ENCODE measurements at regions not wholly inside any gene's neighbourhood (a gene's known extent, or its start where the extent isn't known, plus 50 kb on each side); places are given as distances from the start of the nearest gene placed in this dataset.

- Histone ChIP-seq H3K4me1 (ENCODE audit: insufficient read depth, low read length) (no peaks in the 10 kb centered on the region), H3K36me3 (ENCODE audit: insufficient read depth, low read length) (no peaks in the 10 kb centered on the region), H3K4me3 (ENCODE audit: low read depth in 1 of 2, low read length in 2 of 2) (no peak overlapping the region), H3K9ac (ENCODE audit: low read length) (no peak overlapping the region), H3K27me3 (ENCODE audit: control insufficient read depth in 1 of 2, insufficient read depth in 2 of 2, low read length in 2 of 2) (no peaks in the 10 kb centered on the region), H3K27ac (ENCODE audit: low read depth, low read length) (no peak overlapping the region), H3K9me3 (ENCODE audit: low read length) (no peaks in the 10 kb centered on the region)
Measured at GRCh38 chr1:193471981-193472380, 285.6 kb upstream of the B3GALT2 start.

- Histone ChIP-seq H3K4me3 (ENCODE audit: low read depth in 1 of 2, low read length in 2 of 2) (no peak overlapping the region), H3K9me3 (ENCODE audit: low read length) (no peaks in the 10 kb centered on the region), H3K4me1 (ENCODE audit: insufficient read depth, low read length) (no peaks in the 10 kb centered on the region), H3K9ac (ENCODE audit: low read length) (no peak overlapping the region), H3K27ac (ENCODE audit: low read depth, low read length) (no peak overlapping the region), H3K27me3 (ENCODE audit: control insufficient read depth in 1 of 2, insufficient read depth in 2 of 2, low read length in 2 of 2) (no peaks in the 10 kb centered on the region), H3K36me3 (ENCODE audit: insufficient read depth, low read length) (no peaks in the 10 kb centered on the region)
Measured at GRCh38 chr1:193463326-193463932, 277.0 kb upstream of the B3GALT2 start.

GRCh38 chr1:193462629-193463320 is 276.4 kb upstream of the B3GALT2 start:
- H3K9ac ChIP-seq (ENCODE audit: low read length): no peak overlapping the region
- no peak overlapping the region for H3K4me3 ChIP-seq (ENCODE audit: low read depth in 1 of 2, low read length in 2 of 2)
- no peaks in the 10 kb centered on the region for H3K36me3 ChIP-seq (ENCODE audit: insufficient read depth, low read length)
- H3K9me3 ChIP-seq (ENCODE audit: low read length): no peaks in the 10 kb centered on the region
- H3K27me3 ChIP-seq (ENCODE audit: control insufficient read depth in 1 of 2, insufficient read depth in 2 of 2, low read length in 2 of 2): no peaks in the 10 kb centered on the region
- no peak overlapping the region for H3K27ac ChIP-seq (ENCODE audit: low read depth, low read length)
- H3K4me1 ChIP-seq (ENCODE audit: insufficient read depth, low read length): no peaks in the 10 kb centered on the region

- H3K27me3 ChIP-seq (ENCODE audit: control insufficient read depth in 1 of 2, insufficient read depth in 2 of 2, low read length in 2 of 2): no peaks in the 10 kb centered on the region
- no peaks in the 10 kb centered on the region for H3K36me3 ChIP-seq (ENCODE audit: insufficient read depth, low read length)
- no peak overlapping the region for H3K9ac ChIP-seq (ENCODE audit: low read length)
- no peaks in the 10 kb centered on the region for H3K9me3 ChIP-seq (ENCODE audit: low read length)
- no peak overlapping the region for H3K4me3 ChIP-seq (ENCODE audit: low read depth in 1 of 2, low read length in 2 of 2)
- H3K4me1 ChIP-seq (ENCODE audit: insufficient read depth, low read length): no peaks in the 10 kb centered on the region
- no peak overlapping the region for H3K27ac ChIP-seq (ENCODE audit: low read depth, low read length)
Measured at GRCh38 chr1:193458628-193459027, 272.2 kb upstream of the B3GALT2 start.

GRCh38 chr1:193457676-193458075 is 271.3 kb upstream of the B3GALT2 start:
- Histone ChIP-seq H3K9me3 (ENCODE audit: low read length) (no peaks in the 10 kb centered on the region), H3K27ac (ENCODE audit: low read depth, low read length) (no peak overlapping the region), H3K9ac (ENCODE audit: low read length) (no peak overlapping the region)

GRCh38 chr1:193456811-193457280 is 270.4 kb upstream of the B3GALT2 start:
- Histone ChIP-seq H3K9ac (ENCODE audit: low read length) (no peak overlapping the region), H3K9me3 (ENCODE audit: low read length) (no peaks in the 10 kb centered on the region), H3K4me1 (ENCODE audit: insufficient read depth, low read length) (no peaks in the 10 kb centered on the region), H3K27ac (ENCODE audit: low read depth, low read length) (no peak overlapping the region), H3K27me3 (ENCODE audit: control insufficient read depth in 1 of 2, insufficient read depth in 2 of 2, low read length in 2 of 2) (no peaks in the 10 kb centered on the region), H3K36me3 (ENCODE audit: insufficient read depth, low read length) (no peaks in the 10 kb centered on the region), H3K4me3 (ENCODE audit: low read depth in 1 of 2, low read length in 2 of 2) (no peak overlapping the region)

More at GRCh38 chr1:193457676-193458075, 271.3 kb upstream of the B3GALT2 start:
- H3K36me3 ChIP-seq (ENCODE audit: insufficient read depth, low read length): no peaks in the 10 kb centered on the region
- H3K4me3 ChIP-seq (ENCODE audit: low read depth in 1 of 2, low read length in 2 of 2): no peak overlapping the region
- no peaks in the 10 kb centered on the region for H3K4me1 ChIP-seq (ENCODE audit: insufficient read depth, low read length)
- no peaks in the 10 kb centered on the region for H3K27me3 ChIP-seq (ENCODE audit: control insufficient read depth in 1 of 2, insufficient read depth in 2 of 2, low read length in 2 of 2)

- Histone ChIP-seq H3K9ac (ENCODE audit: low read length) (no peak overlapping the region), H3K27me3 (ENCODE audit: control insufficient read depth in 1 of 2, insufficient read depth in 2 of 2, low read length in 2 of 2) (no peaks in the 10 kb centered on the region), H3K36me3 (ENCODE audit: insufficient read depth, low read length) (no peaks in the 10 kb centered on the region), H3K4me1 (ENCODE audit: insufficient read depth, low read length) (no peaks in the 10 kb centered on the region), H3K9me3 (ENCODE audit: low read length) (no peaks in the 10 kb centered on the region), H3K27ac (ENCODE audit: low read depth, low read length) (no peak overlapping the region), H3K4me3 (ENCODE audit: low read depth in 1 of 2, low read length in 2 of 2) (no peak overlapping the region)
Measured at GRCh38 chr1:193451606-193452005, 265.2 kb upstream of the B3GALT2 start.

GRCh38 chr1:193451001-193451400 is 264.6 kb upstream of the B3GALT2 start:
- Histone ChIP-seq H3K36me3 (ENCODE audit: insufficient read depth, low read length) (no peaks in the 10 kb centered on the region), H3K9me3 (ENCODE audit: low read length) (no peaks in the 10 kb centered on the region), H3K27ac (ENCODE audit: low read depth, low read length) (no peak overlapping the region), H3K4me1 (ENCODE audit: insufficient read depth, low read length) (no peaks in the 10 kb centered on the region), H3K9ac (ENCODE audit: low read length) (no peak overlapping the region), H3K4me3 (ENCODE audit: low read depth in 1 of 2, low read length in 2 of 2) (no peak overlapping the region), H3K27me3 (ENCODE audit: control insufficient read depth in 1 of 2, insufficient read depth in 2 of 2, low read length in 2 of 2) (no peaks in the 10 kb centered on the region)

- Histone ChIP-seq H3K36me3 (ENCODE audit: insufficient read depth, low read length) (no peaks in the 10 kb centered on the region), H3K9ac (ENCODE audit: low read length) (no peak overlapping the region), H3K4me3 (ENCODE audit: low read depth in 1 of 2, low read length in 2 of 2) (no peak overlapping the region), H3K9me3 (ENCODE audit: low read length) (no peaks in the 10 kb centered on the region), H3K27ac (ENCODE audit: low read depth, low read length) (no peak overlapping the region), H3K27me3 (ENCODE audit: control insufficient read depth in 1 of 2, insufficient read depth in 2 of 2, low read length in 2 of 2) (no peaks in the 10 kb centered on the region), H3K4me1 (ENCODE audit: insufficient read depth, low read length) (no peaks in the 10 kb centered on the region)
Measured at GRCh38 chr1:193448682-193449461, 262.5 kb upstream of the B3GALT2 start.

GRCh38 chr1:193443886-193444285 is 257.5 kb upstream of the B3GALT2 start:
- Histone ChIP-seq H3K4me1 (ENCODE audit: insufficient read depth, low read length) (no peaks in the 10 kb centered on the region), H3K9ac (ENCODE audit: low read length) (no peak overlapping the region), H3K4me3 (ENCODE audit: low read depth in 1 of 2, low read length in 2 of 2) (no peak overlapping the region), H3K9me3 (ENCODE audit: low read length) (no peaks in the 10 kb centered on the region), H3K27me3 (ENCODE audit: control insufficient read depth in 1 of 2, insufficient read depth in 2 of 2, low read length in 2 of 2) (no peaks in the 10 kb centered on the region), H3K36me3 (ENCODE audit: insufficient read depth, low read length) (no peaks in the 10 kb centered on the region), H3K27ac (ENCODE audit: low read depth, low read length) (no peak overlapping the region)

- no peaks in the 10 kb centered on the region for H3K9me3 ChIP-seq (ENCODE audit: low read length)
- no peak overlapping the region for H3K4me3 ChIP-seq (ENCODE audit: low read depth in 1 of 2, low read length in 2 of 2)
- no peaks in the 10 kb centered on the region for H3K36me3 ChIP-seq (ENCODE audit: insufficient read depth, low read length)
Measured at GRCh38 chr1:193438771-193439170, 252.4 kb upstream of the B3GALT2 start.

More at GRCh38 chr1:193438771-193439170, 252.4 kb upstream of the B3GALT2 start:
- H3K27me3 ChIP-seq (ENCODE audit: control insufficient read depth in 1 of 2, insufficient read depth in 2 of 2, low read length in 2 of 2): no peaks in the 10 kb centered on the region
- no peaks in the 10 kb centered on the region for H3K4me1 ChIP-seq (ENCODE audit: insufficient read depth, low read length)
- no peak overlapping the region for H3K9ac ChIP-seq (ENCODE audit: low read length)
- H3K27ac ChIP-seq (ENCODE audit: low read depth, low read length): no peak overlapping the region

Measured in muscle layer of colon (tissue), 2 donors.